H9 (cell line): ENCODE measurements at regions not wholly inside any gene's neighbourhood (a gene's known extent, or its start where the extent isn't known, plus 50 kb on each side); places are given as distances from the start of the nearest gene placed in this dataset.

ENCODE experiments used
- DNase-seq: peaks from one replicate; pipeline ENCODE4 v3.0.0-alpha.2; 2017
- H2AFZ ChIP-seq: one replicate; pipeline ENCODE4 v1.6.1; 2013; ENCODE audit warnings: mild to moderate bottlenecking, low read length, control low read depth, moderate library complexity
- H2AK5ac ChIP-seq: 2 replicates; pipeline ENCODE4 v1.6.1; 2013; ENCODE audit warnings: low read length, control low read depth, mixed read lengths; ENCODE audit not compliant: insufficient read length
- H2BK120ac ChIP-seq: one replicate; pipeline ENCODE4 v1.6.1; 2013; ENCODE audit warnings: low read depth, mild to moderate bottlenecking, low read length, control low read depth, inconsistent platforms; ENCODE audit not compliant: poor library complexity, severe bottlenecking
- H2BK12ac ChIP-seq: 2 replicates; pipeline ENCODE4 v1.6.1; 2013; ENCODE audit warnings: low read length, control low read depth, mixed read lengths, low read depth; ENCODE audit not compliant: insufficient read length
- H2BK15ac ChIP-seq: 2 replicates; pipeline ENCODE4 v1.6.1; 2013; ENCODE audit warnings: low read depth, low read length, control low read depth
- H2BK20ac ChIP-seq: one replicate; pipeline ENCODE4 v1.6.1; 2013; ENCODE audit warnings: low read depth, mild to moderate bottlenecking, low read length, control low read depth, inconsistent platforms; ENCODE audit not compliant: poor library complexity, severe bottlenecking
- H2BK5ac ChIP-seq: 2 replicates; pipeline ENCODE4 v1.6.1; 2013; ENCODE audit warnings: low read length, control low read depth, mixed read lengths; ENCODE audit not compliant: insufficient read length
- H3K14ac ChIP-seq: 2 replicates; pipeline ENCODE4 v1.6.1; 2013; ENCODE audit warnings: low read length, control low read depth; ENCODE audit not compliant: insufficient read depth
- H3K18ac ChIP-seq: 2 replicates; pipeline ENCODE4 v1.6.1; 2013; ENCODE audit warnings: low read depth, mild to moderate bottlenecking, mixed read lengths, low read length, control low read depth; ENCODE audit not compliant: insufficient read length
- H3K23ac ChIP-seq: 2 replicates; pipeline ENCODE4 v1.6.1; 2013; ENCODE audit warnings: low read length, control low read depth, mixed read lengths, low read depth; ENCODE audit not compliant: insufficient read length
- H3K23me2 ChIP-seq: 2 replicates; pipeline ENCODE4 v1.6.1; 2013; ENCODE audit warnings: low read depth, mild to moderate bottlenecking, mixed read lengths, low read length, control low read depth; ENCODE audit not compliant: insufficient read length, poor library complexity, severe bottlenecking
- H3K27ac ChIP-seq: 2 replicates; pipeline ENCODE4 v1.5.1; 2013; ENCODE audit warnings: low read length, control low read depth, mixed read lengths, low read depth; ENCODE audit not compliant: insufficient read length
- H3K27me3 ChIP-seq: 2 replicates; pipeline ENCODE4 v1.6.1; 2013; ENCODE audit warnings: low read length, control low read depth, inconsistent platforms; ENCODE audit not compliant: insufficient read depth
- H3K4ac ChIP-seq: 2 replicates; pipeline ENCODE4 v1.6.1; 2013; ENCODE audit warnings: low read depth, mild to moderate bottlenecking, control low read depth, inconsistent platforms, low read length, moderate library complexity
- H3K4me1 ChIP-seq: 2 replicates; pipeline ENCODE4 v1.6.1; 2013; ENCODE audit warnings: low read length, control low read depth, inconsistent platforms; ENCODE audit not compliant: insufficient read depth
- H3K4me2 ChIP-seq: 2 replicates; pipeline ENCODE4 v1.6.1; 2013; ENCODE audit warnings: low read length, control low read depth, mixed read lengths; ENCODE audit not compliant: insufficient read length, insufficient read depth
- H3K56ac ChIP-seq: 2 replicates; pipeline ENCODE4 v1.6.1; 2013; ENCODE audit warnings: low read depth, mild to moderate bottlenecking, mixed read lengths, low read length, control low read depth; ENCODE audit not compliant: insufficient read length
- H3K79me1 ChIP-seq: 2 replicates; pipeline ENCODE4 v1.6.1; 2013; ENCODE audit warnings: low read depth, mild to moderate bottlenecking, moderate library complexity, low read length, control low read depth, inconsistent platforms; ENCODE audit not compliant: insufficient read depth, poor library complexity, severe bottlenecking
- H3K79me2 ChIP-seq: 2 replicates; pipeline ENCODE4 v1.6.1; 2013; ENCODE audit warnings: low read length, control low read depth, inconsistent platforms; ENCODE audit not compliant: insufficient read depth
- H3K9ac ChIP-seq: 2 replicates; pipeline ENCODE4 v1.6.1; 2013; ENCODE audit warnings: low read length, control low read depth, mixed read lengths; ENCODE audit not compliant: insufficient read length; ENCODE audit errors: extremely low read depth
- H3K9me3 ChIP-seq: one replicate; pipeline ENCODE4 v1.6.1; 2013; ENCODE audit warnings: low read depth, low read length, inconsistent platforms; ENCODE audit not compliant: control insufficient read depth
- H3T11ph ChIP-seq: one replicate; pipeline ENCODE4 v1.6.1; 2013; ENCODE audit warnings: mild to moderate bottlenecking, low read length, control low read depth, inconsistent platforms
- H4K20me1 ChIP-seq: one replicate; pipeline ENCODE4 v1.6.1; 2013; ENCODE audit not compliant: control insufficient read depth, insufficient read length, insufficient read depth
- H4K5ac ChIP-seq: 2 replicates; pipeline ENCODE4 v1.6.1; 2013; ENCODE audit warnings: low read depth, mild to moderate bottlenecking, mixed read lengths, low read length, control low read depth; ENCODE audit not compliant: insufficient read length
- H4K8ac ChIP-seq: replicated peaks from 2 replicates; pipeline ENCODE4 v1.6.1; 2013; ENCODE audit warnings: low read length, control low read depth, mixed read lengths, low read depth; ENCODE audit not compliant: insufficient read length
- H4K91ac ChIP-seq: 2 replicates; pipeline ENCODE4 v1.6.1; 2013; ENCODE audit warnings: low read depth, mild to moderate bottlenecking, moderate library complexity, mixed read lengths, low read length, control low read depth; ENCODE audit not compliant: insufficient read length
- H3K27ac Mint-ChIP-seq, 3 experiments: 2 replicates in 2 of 3; 3 replicates in 1 of 3; pipeline ENCODE4 v1.8.0; 2020 to 2021; ENCODE audit warnings: mixed read lengths in 3 of 3, mild to moderate bottlenecking in 1 of 3, moderate library complexity in 1 of 3
- H3K27me3 Mint-ChIP-seq: 2 replicates; pipeline ENCODE4 v1.8.0; 2021; ENCODE audit warnings: low read depth, mild to moderate bottlenecking, moderate library complexity, mixed read lengths
- H3K36me3 Mint-ChIP-seq, 3 experiments: 2 replicates in 2 of 3; 3 replicates in 1 of 3; pipeline ENCODE4 v1.8.0; 2020 to 2021; ENCODE audit warnings: low read depth in 3 of 3, mixed read lengths in 3 of 3; ENCODE audit not compliant: insufficient read depth in 1 of 3
- H3K4me1 Mint-ChIP-seq, 2 experiments: 2 replicates each; pipeline ENCODE4 v1.8.0; 2020; ENCODE audit warnings: mixed read lengths in 2 of 2
- H3K4me3 Mint-ChIP-seq, 2 experiments: 2 replicates in 1 of 2; 3 replicates in 1 of 2; pipeline ENCODE4 v1.8.0; 2020 to 2021; ENCODE audit warnings: mild to moderate bottlenecking in 2 of 2, mixed read lengths in 2 of 2, moderate library complexity in 1 of 2
- H3K9me3 Mint-ChIP-seq, 2 experiments: 2 replicates in 1 of 2; 3 replicates in 1 of 2; pipeline ENCODE4 v1.8.0; 2020; ENCODE audit warnings: mild to moderate bottlenecking in 2 of 2, mixed read lengths in 2 of 2, moderate library complexity in 1 of 2
- WGBS: extraction: QIAGEN DNeasy Blood & Tissue Kit; methylation state at CpG from one replicate; pipeline ENCODE4 v1.1.7; 2013; ENCODE audit warnings: missing lambda C conversion rate, low lambda C conversion rate, mixed read lengths; ENCODE audit not compliant: insufficient read length; ENCODE audit errors: extremely low coverage; 5-methylcytosine and 5-hydroxymethylcytosine counted together
- TF ChIP-seq, protein P1 (sequence below): fragments of 200-600 bp; sonication (generic); conservative IDR thresholded peaks from 3 replicates; pipeline ENCODE4 v1.8.0; 2021; ENCODE audit warnings: antibody characterized with exemption, mild to moderate bottlenecking

DNA sequence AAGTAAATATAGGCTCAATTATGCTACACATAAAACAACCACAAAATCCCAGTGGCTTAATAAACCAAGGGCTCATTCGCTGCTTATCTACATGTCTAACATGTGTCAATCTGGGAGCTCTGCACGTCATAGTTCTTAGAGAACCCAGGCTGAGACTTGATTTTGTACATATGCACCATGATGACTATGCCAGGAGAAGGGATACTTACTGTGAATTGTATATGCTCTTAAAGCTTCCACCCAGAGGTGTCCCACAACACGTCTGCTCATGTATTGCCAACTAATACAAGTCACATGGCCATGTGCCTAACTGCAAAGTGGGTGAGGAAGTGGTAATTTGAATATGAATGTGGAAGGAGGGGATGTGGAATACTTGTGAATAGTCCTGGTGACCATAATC lies 262.1 kb downstream of the CPS1 start:
- no peaks in the 10 kb centered on the region for H4K20me1 ChIP-seq
- H3T11ph ChIP-seq, result no peak overlapping the region
- H2BK15ac ChIP-seq, result no peak overlapping the region
- no peak overlapping the region for H4K8ac ChIP-seq
- H3K4me2 ChIP-seq, result no peak overlapping the region
- H3K9ac ChIP-seq, result no peak overlapping the region
- H4K91ac ChIP-seq, result no peak overlapping the region
- no peak overlapping the region for H2AK5ac ChIP-seq
- TF ChIP-seq, protein P1, sequence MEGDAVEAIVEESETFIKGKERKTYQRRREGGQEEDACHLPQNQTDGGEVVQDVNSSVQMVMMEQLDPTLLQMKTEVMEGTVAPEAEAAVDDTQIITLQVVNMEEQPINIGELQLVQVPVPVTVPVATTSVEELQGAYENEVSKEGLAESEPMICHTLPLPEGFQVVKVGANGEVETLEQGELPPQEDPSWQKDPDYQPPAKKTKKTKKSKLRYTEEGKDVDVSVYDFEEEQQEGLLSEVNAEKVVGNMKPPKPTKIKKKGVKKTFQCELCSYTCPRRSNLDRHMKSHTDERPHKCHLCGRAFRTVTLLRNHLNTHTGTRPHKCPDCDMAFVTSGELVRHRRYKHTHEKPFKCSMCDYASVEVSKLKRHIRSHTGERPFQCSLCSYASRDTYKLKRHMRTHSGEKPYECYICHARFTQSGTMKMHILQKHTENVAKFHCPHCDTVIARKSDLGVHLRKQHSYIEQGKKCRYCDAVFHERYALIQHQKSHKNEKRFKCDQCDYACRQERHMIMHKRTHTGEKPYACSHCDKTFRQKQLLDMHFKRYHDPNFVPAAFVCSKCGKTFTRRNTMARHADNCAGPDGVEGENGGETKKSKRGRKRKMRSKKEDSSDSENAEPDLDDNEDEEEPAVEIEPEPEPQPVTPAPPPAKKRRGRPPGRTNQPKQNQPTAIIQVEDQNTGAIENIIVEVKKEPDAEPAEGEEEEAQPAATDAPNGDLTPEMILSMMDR, result no peak
- H3K9me3 ChIP-seq, result no peaks in the 10 kb centered on the region
- DNase-seq, result no peak
- no peak overlapping the region for H2AFZ ChIP-seq
- H3K27ac ChIP-seq, result no peak overlapping the region
- H3K79me2 ChIP-seq, result no peaks in the 10 kb centered on the region
- Mint-ChIP-seq H3K27ac (no peak overlapping the region; a peak in 1 of 7 replicates), H3K9me3 (no peaks in the 10 kb centered on the region; a peak in 3 of 5 replicates), H3K4me1 (peaks cover 9 to 16% of the 10 kb centered on the region in 2 experiments), H3K27me3 (no peaks in the 10 kb centered on the region), H3K4me3 (no peak overlapping the region), H3K36me3 (no peaks in the 10 kb centered on the region)
- no peaks in the 10 kb centered on the region for H3K23me2 ChIP-seq
- H3K4me1 ChIP-seq, result peaks cover 5% of the 10 kb centered on the region; the same call in 1 of the 2 replicates
- no peak overlapping the region for H2BK12ac ChIP-seq
- WGBS, result no CpG with 5 or more reads among the region's 3 CpGs
- no peaks in the 10 kb centered on the region for H3K79me1 ChIP-seq
- H3K18ac ChIP-seq, result no peak overlapping the region
- H2BK20ac ChIP-seq, result no peak overlapping the region
- H3K56ac ChIP-seq, result no peak overlapping the region
- H2BK120ac ChIP-seq, result no peak overlapping the region
- H3K27me3 ChIP-seq, result no peaks in the 10 kb centered on the region
- H3K14ac ChIP-seq, result no peak overlapping the region
- H3K4ac ChIP-seq, result no peak overlapping the region
- H2BK5ac ChIP-seq, result no peak overlapping the region
- H3K23ac ChIP-seq, result no peak overlapping the region
- no peak overlapping the region for H4K5ac ChIP-seq
